GM21825 (cell line): ENCODE measurements at regions not wholly inside any gene's neighbourhood (a gene's known extent, or its start where the extent isn't known, plus 50 kb on each side); places are given as distances from the start of the nearest gene placed in this dataset.

Experiments
- ATAC-seq: cut with Tn5 transposase; IDR thresholded peaks from one replicate; pipeline ENCODE4 v1.9.1; 2021; ENCODE audit warnings: mild to moderate bottlenecking, moderate library complexity; ENCODE audit not compliant: unreplicated experiment

DNA sequence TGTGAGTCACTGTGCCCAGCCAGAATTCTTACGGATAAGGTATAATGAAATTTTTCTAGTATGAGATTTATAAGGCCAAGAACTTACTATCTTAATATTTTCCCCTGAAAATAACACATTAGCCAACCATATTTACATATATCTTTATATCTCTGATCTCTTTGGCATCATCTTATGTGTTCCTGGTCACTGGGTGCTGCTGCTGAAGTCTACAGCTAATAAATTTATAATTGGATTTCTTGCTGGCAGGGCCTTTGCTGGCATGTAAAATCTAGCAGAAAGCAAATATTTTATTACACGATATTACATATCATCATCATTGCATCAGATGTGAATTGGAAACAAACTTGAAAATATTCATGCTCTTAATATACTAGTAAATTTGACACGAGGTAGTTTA lies 590.7 kb downstream of the ANXA1 start:
- ATAC-seq, result no peak

DNA sequence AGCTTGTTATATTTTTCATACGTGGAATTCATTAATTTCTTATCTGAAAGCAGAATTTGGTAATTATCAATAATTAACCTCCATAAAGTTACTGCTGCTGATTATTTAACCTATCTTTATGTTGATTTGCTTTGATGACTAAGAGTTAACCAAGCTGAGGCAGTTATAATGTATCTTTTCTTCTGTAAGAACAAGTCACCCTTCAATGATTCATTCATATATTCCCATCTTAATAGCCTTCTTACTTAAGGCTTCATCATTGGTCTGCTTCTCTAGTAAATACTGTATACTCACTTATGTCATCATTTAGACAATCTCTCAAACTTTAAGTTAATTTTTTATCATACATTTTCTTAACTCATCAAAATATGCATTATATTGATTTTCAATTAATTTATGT lies 592.2 kb downstream of the ANXA1 start:
- no peak for ATAC-seq

DNA sequence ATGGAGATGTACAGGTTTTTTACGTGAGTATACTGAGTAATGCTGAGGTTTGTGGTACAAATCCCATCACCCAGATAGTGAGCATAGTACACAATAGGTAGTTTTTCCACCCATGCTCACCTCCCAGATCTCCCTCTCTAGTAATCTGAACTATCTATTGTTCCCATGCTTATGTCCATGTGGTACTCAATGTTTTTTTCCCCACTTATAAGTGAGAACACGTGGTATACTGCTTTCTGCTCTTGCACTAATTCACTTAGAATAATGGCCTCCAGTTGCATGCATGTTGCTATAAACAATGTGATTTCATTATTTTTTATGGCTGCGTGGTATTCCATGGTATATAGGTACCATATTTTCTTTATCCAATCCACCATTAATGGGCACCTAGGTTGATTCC lies 593.9 kb downstream of the ANXA1 start:
- no peak for ATAC-seq

DNA sequence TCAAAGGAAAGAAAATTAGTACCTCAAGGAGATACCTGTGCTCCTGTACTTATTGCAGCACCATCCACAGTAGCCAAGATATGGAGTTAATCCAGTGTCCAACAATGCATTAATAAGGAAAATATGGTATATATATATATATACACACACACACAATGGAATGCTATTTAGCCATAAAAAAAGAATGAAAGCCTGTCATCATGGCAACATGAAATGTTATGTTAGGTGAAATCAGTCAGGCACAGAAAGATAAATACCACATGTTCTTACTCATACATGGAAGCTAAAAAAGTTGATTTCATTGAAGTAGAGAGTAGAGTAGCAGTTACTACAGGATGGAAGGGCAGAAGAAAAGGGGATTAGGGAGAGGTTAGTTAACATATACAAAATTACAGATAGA lies 601.5 kb downstream of the ANXA1 start:
- ATAC-seq, result no peak

DNA sequence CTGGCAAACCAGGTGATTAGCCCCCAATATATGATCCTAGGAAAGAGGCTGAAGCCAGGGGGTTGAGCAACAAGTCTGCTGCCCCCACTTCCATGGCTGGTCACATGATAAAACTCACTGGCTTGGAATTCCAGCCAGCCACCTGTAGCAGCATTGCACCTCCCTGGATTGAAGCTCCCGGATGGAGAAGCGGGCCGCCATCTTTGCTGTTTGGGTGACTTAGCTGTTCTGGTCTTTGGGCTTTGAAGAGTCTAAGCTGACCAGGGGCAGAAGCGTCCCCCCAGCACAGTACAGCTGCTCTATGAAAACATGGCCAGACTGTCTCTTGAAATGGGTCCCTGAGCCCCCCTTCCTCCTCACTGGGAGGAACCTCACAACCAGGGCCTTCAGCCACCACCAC lies 610.2 kb downstream of the ANXA1 start:
- ATAC-seq, result no peak

DNA sequence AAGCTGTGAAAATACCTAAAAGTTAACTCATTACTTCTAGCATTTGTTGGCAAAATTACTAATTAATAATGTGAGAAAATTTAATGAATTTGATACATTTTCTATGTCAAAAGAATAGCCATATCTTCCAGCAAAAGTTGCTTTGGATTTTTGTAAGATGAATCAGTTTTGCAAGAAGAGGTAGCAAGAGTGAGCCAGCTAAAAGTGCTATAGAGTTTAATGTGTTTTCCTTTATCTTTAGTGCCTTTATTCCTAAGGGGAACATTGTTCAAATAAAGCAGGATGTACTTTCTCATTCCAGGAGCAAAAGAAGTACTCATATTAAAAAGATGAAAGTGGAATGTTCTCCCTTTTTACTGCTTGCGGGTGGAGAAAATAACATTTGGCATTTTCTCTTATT lies 622.2 kb downstream of the ANXA1 start:
- ATAC-seq, result no peak

DNA sequence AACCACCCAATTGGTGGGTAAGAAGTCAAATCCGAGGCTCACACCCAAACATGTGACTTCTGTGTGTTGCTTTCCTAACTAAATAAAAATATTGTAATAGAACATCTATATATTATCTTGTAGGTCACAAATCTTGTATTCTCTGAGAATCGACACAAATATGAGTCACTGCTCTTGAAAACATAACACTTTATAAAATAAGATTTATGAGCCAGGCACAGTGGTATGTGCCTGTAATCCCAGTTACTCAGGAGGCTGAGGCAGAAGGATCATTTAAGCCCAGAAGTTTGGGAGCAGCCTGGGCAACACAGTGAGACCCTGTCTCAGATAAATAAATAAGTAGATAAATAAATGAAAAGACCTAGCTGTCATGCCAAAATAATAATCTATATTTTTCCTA lies 624.1 kb downstream of the ANXA1 start:
- ATAC-seq, result no peak

DNA sequence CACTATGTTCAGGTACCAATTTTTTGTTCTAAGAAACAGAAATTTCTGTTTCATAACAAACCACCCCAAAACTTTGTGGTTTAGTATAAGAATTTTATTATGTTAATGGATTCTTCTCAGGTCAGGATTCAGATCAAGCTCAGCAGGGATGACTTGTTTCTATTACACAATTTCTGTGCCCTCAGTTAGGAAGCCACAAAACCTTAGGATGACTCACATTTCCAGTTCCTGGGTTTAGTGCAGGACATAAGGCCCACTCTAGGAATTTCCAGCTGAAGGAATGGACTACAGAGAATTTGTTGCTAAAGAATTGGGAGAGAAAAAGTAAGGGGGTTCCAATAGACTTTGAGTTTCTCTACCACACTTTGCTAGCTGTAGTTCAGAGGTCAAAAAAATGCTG lies 629.3 kb downstream of the ANXA1 start:
- no peak for ATAC-seq

DNA sequence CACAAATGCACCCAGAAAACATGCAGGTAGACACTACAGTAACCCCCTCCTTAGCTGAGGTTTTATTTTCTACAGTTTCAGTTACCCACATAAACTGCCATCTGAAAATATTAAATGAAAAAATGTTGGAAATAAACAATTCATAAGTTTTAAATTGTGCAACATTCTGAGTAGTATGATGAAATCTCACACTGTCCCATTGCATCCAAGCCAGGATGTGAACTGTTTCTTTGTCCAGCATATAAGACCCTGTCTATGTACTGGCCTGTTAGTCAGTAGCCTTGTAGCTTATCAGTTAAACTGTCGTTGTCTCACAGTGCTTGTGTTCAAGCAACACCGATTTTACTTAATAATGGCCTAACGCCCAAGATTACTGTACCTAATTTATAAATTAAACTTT lies 630.5 kb downstream of the ANXA1 start:
- no peak for ATAC-seq

DNA sequence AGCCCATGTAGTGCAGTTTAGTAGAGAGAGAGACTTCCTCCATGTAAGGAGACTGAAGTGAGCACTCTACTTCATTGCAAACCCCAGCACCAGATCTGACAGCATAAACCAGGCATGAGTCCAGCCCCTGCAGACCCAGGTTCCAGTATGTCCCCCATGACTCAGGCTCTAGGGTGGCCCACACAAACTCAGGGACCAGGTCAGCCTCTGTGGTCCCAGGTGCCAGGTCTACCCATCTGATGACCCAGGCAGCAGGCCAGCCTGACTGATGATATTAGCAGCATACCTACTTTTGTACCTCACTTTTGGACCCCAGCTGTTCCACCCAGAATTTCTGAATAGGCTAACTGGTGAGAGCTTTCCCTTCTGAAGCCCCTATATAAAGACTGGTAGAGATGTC lies 647.8 kb downstream of the ANXA1 start:
- no peak for ATAC-seq

DNA sequence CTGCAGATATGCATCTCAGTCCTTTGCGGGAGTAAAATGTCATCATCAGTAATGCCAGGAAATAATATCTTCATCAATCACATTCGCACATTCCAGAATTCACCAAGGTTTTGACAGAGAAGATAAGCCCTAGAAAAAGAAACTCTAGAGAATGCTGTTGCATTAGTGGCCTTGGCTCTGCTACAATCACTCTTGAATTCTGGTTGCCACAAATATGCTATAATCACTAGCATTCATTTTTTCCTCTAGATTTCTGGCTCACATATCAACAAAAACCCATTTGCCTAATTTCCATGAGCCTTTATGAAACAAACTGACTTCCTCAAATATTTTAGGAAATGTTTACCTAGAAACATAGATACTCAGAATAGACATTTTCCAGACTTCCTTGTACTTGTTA lies 653.4 kb downstream of the ANXA1 start:
- no peak for ATAC-seq

DNA sequence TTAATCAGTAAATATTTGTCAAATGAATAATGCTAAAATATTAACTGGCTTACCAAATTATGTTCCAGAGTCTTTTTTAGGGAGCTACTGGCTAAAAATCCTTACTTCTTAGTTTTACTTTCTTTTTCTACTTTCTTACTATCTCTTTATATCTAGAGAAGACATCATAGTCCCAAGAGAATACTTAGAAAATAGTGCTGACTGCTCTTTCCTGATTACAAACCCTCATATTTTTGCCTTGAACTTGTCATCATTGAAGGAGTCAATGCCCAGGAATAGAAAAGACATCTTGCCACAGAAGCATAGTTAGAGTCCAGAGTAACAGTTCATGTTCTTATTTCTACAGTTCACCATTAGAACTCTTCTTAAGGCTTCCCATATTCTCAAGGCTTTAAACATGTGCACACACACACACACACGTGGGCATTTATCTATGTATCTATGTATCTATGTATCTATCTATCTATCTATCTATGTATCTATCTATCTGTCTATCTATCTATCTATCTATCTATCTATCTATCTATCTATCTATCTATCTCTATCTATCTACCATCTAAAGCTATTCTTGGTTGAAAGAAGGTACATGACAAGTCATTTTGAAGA lies 654.3 kb downstream of the ANXA1 start:
- no peak for ATAC-seq

DNA sequence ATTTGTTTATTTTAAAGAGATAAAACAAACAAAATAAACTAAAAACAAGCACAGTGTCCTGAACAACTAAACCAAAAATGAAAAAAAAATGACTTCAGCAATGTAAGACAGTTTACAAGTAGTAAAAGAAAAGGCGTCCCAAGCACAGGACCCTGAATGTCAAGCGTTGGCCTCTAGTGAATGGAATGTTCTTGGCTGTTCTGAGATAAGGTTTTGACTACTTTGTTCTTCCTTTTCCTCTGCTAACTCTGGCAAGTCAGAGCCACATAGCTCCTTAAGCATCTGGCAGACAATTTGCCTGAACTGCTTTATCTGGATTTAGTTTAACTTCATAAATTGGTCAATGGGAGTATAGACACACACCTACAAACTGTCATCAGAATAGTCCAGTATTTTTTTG lies 655.2 kb downstream of the ANXA1 start:
- ATAC-seq, result no peak

DNA sequence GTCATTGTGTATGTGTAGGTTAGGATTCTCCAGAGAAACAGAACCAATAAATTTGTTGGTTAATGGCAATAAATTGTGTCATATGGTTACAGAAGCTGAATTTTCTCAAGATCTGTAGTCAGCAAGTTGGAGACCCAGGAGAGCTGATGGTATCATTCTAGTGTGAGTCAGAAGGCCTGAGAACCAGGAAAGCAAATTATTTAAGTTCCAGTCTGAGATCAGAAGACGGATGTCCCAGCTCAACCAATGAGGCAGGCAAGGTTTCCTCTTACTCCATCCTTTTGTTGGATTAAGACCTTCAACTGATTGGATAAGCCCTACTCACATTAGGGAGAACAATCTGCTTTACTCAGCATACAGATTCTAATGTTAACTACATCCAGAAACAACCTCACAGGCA lies 656.3 kb downstream of the ANXA1 start:
- ATAC-seq, result no peak

DNA sequence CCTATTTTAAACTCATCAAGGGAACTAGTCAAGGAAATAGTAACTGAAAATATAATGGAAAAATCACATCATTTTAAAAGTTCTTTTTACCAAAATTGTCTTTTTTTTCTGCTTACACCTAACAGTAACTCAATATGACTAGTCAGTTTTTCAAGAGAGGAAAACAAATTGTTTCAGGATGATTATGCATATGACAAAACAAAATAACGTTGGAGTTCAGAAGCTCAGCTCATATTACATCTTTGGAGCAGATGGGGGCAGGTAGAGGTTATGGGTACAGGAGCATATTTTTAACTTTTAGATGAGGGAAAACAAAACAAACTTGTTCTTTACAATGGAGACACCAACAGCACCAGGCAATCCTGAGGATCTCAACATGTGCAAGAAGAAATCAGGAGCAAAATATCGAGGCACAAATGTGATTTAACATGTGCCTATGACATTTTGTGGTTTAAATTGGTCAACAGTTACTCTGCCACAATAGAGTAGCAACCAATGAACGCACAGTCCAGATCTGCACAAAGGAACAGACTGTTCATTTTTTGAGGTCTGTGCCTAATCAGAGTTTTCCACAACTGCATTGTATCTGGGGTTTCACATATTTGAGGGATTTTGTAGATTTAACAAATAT lies 659.0 kb downstream of the ANXA1 start:
- ATAC-seq, result no peak

DNA sequence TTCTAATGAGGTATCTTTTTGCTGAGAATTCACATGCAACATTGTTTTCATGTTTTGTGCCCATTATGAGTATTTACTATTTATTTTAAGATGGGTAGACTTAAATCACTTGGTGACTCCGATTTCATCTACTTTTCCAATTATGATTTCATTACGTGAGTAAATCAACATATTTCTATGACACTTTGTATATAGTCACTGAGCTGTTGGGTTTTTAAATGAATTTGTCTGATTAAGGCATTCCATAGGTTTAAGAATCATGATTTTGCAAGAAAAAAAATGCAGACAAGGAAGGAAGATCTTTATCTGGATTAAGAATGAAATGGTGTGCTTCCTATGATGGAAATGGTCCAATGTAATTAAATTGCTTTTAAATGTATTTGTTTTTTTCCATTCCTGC lies 661.9 kb downstream of the ANXA1 start:
- ATAC-seq, result no peak

DNA sequence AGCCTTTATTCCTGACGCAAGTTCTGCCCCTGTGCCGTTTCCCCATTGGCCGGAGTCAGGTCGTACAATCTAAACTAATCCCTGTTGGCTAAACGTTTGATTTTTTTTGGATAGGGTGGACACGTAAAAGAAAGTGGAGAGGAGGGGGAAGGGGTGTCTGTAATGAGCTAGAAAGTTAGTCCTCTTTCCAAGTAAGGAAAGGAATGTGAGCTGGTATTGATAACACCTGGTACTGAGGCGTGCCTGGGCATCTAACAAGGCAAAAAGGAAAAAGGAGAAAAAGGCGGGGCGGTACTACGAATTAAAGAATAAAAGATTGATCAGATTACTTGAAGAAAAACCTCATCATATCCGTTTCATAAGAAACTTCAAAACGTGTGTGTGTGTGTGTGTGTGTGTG lies 665.2 kb downstream of the ANXA1 start:
- no peak for ATAC-seq

DNA sequence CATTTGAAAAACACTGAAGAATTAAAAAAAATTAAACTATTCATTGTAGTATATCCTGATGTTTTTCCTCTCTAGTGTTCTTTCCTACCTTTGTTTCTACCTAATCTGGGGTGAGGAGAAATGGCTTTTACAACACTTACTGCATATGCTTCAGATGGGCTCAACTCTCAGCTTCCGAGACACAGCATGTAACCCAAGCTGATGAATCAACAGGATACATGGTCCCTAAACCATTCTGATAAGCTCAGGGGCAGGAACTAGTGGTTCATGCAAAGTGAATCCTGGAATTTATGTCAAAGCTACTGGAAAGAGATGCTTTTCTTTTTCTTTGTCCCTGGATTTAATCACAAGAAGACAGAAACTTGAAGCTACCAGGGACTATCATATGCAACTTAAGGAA lies 672.5 kb upstream of the RORB start:
- ATAC-seq, result no peak

DNA sequence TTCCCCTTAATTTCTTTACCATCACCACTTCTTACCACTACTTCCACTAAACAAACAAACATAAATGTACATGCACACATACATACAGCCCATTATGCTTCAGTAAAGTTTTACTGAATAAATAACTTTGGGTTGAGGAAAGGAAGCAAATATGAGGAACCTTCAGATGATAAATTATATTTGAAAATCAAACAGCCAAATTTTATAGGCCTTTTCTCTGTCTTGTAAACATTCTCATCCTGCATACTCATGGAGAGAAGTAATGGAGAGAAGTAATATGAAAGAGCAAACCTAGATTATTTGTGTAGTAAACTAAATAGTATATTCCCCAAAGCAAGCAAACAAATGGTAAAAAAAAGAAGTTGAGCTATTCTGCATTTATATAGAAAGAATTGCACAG lies 658.3 kb upstream of the RORB start:
- no peak for ATAC-seq

DNA sequence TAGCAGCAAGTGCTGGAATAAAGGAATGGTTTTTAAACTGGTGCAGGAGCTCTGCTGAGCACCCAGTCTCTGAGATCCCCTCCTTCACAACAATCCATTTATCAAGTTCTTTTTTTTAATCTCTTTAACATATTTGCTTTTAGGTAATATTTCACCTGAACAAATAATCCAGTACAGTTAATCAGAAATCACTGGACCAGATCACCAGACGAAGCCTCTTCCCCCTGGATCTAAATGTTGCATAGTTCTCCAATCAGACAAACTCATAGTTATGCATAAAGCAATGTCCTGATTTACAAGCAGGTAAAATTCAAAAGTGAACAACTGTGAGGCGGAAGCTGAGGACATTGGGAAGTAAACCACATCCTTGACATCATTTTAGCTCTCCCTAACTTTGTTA lies 657.7 kb upstream of the RORB start:
- ATAC-seq, result no peak

DNA sequence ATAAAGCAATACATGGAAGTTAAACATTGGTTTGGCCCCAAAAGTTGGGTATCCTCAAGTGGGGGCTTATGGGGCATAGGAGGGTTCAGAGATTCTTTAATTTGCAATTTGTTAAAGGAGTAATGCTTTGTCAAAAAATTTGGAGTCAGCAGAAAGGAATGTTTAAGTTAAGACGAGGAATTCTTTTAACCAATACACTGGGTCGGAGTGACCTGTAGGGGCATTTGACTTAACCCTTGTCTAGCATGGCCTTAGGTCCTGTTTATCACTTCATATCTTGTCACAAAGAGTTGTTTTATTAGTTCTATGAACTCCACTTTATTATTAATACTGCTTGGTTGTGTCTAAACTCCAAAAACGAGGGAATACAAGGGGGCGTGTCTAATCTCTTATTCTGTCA lies 656.1 kb upstream of the RORB start:
- ATAC-seq, result no peak

DNA sequence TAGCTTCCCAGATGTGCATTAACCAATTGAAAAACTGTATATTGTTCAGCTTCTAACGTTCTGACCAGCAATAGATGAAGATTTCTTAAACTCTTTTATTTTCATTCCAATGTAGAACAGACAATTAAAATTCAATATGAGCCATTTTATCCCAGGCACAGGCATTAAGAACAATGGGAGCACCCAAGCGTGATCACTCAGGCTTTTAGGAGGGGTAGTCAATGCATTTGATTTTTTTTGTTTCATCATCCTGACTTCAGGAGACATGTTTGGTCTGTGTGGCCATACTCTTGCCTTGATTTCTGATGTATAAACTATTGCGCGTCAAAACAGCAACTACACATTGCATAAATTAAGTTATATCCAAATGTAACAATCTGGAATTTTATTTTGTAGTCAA lies 653.0 kb upstream of the RORB start:
- ATAC-seq, result no peak

DNA sequence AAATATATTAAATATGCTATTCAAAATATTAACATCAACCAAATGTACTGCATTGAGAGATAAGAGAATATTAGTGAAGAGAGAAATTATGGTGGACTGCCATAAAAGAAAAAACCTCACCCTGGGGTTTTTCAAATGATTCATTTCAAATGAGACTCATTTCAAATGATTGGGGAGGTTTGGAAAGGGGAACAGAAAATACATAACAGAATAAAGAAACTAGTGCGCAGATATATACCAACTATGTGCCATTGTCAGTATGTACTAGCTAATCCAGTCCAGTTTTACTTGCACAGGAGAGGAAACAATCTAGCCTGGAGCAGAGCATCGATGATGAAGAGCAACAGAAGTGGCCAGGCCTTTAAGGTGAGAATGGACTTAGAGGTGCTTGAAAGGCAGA lies 651.6 kb upstream of the RORB start:
- no peak for ATAC-seq
